ENCODE measurements at regions not wholly inside any gene's neighbourhood (a gene's known extent, or its start where the extent isn't known, plus 50 kb on each side); places are given as distances from the start of the nearest gene placed in this dataset.

DNA sequence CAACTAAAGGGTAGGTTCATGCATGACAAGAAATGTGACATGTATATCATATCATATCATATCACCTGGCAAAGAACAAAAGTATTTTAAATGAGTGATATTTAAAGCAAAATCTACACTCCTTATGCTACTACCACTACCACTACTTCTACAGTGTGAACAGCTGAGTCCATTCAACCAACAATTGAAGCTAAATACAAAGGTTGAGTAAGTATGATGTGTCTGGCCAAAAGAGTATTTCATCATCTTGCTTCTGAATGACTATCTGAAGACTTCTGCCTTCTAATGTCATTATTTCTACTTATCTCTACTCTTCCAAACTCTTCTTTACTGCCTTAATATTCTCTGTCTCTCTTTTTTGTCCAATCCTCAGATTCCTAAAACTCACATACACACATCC lies 292.6 kb upstream of the CAND1 start:
- no peak for DNase-seq

DNA sequence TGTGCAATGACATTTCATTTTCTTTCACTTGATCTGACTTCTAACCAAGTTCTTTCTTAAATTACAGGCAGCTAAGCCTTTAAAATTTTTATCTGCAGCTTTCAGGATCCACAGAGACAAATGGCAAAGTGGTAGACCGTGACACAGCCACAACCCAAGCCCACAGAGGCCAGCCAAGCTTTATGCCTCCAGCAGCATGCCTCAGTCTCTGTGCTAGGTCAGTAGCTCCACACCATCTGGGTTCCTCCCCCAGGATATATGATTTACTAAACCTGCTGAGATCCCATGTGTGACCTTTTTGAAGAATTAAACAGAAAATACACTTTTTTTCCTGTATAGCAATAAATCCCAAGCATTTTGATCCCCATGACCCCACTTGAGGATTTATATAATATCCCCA lies 290.4 kb upstream of the CAND1 start:
- DNase-seq, result no peak

DNA sequence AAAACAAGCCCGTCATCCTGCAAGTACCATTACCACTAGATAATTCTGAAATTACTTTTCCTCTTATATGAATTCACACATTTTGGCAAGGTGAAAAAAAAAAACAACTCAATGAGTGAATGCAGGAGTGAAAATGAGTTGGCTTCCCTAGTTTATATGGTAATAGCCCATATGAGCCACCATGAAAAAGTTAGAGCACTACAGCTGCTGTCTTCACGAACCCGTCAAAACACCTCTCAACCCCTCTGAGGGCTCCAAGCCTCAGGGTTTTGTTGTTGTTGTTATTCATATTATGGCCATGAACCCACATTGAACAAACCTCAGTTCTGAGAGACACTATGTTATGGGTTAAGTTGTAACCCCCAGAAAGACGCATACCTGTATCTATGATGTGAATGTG lies 289.9 kb upstream of the CAND1 start:
- DNase-seq, result no peak

DNA sequence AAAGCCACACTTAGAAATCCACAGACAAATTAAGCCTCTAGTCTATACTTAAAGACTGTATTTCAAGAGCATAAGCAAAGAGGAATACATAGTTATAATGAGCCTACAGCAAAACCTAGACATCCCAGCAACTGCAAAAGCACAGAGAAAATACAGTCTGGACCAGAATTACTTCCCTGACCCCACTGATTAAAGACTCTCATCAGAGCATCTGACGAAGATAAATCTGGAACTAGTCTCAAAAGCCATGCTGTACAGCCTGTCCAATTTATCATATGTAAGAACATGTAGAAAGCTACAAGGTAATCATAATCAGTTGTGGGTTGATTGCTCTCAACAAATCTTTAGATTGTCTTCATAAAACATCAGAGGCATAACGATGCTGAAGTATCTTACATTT lies 285.1 kb upstream of the CAND1 start:
- DNase-seq, result no peak

DNA sequence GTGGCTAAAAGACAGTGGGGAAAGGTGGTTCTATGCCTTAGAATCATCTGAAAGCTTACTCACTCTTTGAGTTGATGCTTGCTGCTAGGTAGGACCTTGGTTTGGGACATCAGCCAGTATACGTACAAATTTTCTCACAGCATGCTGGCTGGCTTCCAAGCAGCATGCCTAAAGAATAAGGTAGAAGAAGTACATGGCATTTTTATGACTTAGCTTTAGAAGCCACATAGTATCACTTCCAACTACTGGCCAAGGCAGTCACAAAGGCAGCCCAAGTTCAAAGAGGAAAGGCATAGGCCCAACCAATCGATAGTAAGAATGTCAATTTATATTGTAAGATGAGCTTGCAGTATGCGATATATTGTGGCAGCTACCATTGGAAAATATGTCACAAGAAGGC lies 284.2 kb upstream of the CAND1 start:
- DNase-seq, result no peak

DNA sequence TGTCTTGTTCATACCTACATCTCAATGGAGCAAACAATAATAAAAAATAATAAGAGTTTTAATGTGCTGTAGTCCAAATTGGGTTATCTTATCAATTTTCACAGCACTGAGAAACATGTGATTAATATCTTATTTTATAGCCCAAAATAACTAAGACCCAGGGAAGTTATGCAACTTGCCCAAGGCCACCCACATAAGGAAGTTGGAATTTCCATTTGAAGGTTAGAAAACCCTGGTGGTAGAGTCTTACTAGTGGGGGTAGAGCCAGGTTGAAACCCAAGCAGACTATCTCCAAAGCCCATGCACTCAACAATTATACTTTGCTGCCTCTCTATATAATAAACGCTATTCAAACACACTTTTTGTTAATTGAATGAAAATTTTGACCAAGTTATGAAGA lies 270.0 kb upstream of the CAND1 start:
- no peak for DNase-seq

DNA sequence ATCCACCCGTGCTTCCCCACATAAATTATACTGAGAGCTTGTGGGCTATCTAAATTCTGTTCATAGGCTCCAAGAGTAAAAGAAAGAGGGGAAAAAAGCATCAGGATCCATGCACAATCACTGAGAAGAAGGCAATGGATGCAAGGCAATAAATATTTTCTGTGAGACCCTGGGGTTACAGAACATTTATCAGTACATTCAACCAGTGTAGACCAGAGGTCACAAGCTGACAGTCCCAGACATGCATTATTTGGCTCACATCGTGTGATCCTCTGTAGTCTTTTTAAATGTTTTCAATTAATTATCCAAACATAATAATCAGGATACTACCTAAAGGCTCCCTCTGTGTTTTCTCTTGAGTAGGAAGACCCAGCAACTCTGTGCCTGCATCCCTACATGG lies 267.9 kb upstream of the CAND1 start:
- DNase-seq, result no peak

DNA sequence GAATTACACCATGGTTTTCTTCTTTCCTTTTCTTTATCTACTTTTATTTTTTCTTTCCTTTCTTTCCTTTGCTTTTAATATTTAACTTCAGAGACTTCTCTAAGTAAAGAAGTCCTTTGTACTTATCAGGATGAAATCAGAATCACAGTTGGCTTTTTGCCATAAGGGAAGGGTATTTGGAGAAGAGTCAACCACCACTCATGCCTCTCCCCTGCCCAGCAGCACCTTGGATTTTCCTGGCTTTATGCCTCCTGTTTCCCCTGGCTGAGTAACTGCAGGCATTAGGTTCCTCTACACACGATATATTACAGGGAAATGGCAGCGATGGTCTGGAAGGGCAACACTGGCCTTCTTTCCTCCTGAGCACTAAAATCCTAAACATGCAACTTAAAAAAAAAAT lies 266.4 kb upstream of the CAND1 start:
- DNase-seq, result no peak

DNA sequence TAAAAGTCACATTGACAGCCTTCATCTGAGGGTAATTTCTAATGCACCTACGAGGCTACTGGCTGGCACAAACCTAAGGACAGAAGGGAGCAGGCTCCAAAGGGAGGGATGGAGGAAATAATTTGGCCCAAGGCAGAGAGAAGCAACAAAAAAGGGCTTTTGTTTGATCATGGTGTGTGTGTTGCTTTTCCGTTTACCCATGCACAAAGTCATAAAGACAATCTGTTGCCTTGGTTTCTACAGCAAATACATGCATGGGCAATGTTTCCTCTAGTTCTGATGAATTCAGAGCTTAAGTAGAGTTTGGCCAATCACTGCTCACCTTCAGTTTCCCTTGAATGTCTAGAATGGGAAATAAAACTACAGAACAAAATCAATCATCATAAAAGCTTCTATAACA lies 262.5 kb upstream of the CAND1 start:
- no peak for DNase-seq

DNA sequence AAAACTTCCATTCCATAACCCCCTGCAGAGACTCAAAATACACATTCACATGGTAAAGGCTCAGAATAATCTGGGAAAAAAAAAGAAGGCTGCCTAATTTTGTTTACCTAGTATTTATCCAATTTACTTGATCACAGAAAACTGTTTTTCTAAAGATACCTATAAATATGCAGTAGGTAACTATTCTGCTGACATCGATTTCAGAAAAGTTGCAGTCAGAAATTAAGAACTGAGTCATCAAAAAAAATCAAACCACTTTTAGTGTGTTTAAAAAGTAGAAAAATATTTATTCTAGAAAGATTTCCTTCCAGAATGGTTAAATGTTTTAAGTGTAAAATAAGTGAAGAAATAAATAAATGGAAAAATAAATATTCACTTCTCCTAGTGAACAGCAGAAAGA lies 254.5 kb upstream of the CAND1 start:
- no peak for DNase-seq

DNA sequence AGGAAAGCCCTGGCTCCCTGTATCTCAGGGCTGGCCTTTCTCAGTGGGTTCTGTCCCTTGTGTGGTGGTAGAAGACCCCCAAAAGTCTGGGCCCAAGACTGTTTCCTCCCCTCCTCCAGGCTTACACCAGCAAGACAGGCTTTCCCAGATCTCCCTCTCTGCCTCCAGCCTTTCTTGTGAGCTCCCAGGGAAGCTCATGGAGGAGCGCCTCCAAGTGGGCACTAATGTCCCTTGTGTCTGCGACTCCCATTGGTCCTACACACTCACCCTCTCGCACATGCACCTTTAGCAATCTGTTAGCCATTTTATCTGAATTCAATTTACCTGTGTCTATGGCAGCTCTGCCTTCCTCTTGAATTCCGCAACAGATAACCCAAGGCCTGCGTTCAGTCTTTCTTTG lies 251.1 kb upstream of the CAND1 start:
- no peak for DNase-seq

DNA sequence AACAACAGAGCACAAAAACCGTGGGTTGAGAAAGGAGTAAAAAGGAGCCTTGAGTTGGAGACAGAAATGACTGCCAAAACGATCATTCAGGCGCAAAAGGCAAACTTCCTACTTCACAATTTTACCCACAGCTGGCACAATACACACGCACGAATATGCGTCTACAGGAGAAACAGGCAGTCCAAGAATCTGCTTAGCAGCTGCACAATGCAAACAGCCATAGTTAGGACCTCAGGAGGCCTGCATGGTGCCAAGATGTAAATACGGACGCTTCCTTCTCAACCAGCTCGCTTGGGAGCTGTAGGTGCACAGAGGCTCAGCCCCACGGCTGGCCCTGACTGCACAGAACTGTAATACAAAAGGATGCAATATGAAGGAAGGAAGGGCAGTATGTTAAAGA lies 250.1 kb upstream of the CAND1 start:
- no peak for DNase-seq

DNA sequence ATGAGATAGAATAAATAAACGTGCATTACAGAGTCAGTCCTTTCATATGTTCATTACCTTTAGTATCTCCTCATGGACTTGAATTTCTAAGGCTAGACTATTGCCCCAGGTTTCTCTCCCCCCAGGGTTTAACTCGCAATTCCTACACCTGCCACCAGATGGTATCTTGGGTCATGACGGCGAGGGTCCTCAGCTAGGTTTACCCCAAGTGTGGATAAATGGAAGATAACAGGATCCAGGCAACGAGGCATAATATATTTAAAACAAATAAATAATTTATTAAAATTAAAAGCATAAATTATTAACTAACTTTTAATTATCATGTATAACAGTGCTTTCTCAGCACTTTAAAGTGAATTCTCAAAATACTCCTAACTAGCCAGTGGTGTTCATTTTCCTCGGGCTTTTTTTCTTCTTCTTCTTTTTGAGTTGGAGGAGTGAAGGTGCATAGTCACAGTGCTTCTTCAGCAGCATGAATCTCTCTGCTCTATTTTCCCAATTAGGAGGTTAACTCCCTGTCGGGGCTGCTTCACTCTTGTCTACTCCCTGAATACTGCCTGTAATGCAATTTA lies 243.5 kb upstream of the CAND1 start:
- DNase-seq, result peak; percentile 75

DNA sequence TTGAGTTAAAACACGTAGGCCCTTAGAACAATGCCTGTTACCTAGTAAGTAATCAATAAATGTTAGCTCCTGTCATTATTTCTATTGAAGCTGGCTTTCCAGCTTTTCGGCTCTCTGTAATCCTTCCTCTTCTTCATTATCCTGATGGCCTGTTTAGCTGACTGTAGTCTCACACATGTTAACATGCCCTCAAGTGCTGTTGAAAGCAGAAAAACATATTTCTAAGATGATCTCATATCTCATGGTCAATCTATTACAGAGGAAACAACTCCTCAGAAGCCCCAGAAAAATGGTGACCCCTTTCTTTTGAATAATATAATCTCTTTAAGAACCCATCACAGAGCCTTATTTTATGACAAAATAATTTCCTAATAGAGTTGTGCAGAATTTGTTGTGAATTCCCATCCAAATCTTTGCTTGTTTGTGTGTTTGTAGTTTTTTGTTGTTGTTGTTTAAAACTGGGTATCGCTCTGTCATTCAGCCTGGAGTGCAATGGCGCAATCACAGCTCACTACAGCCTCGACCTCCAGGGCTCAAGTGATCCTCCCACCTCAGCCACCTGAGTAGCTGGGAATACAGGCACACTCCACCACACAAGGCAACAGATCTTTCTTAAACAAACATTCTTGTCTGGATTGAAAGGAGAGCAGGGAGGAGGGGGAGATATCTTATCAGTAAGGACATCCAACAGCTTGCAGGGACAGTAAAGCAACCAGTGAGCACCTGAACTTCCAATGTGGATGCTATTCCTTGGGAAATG lies 242.5 kb upstream of the CAND1 start:
- DNase-seq, result no peak

DNA sequence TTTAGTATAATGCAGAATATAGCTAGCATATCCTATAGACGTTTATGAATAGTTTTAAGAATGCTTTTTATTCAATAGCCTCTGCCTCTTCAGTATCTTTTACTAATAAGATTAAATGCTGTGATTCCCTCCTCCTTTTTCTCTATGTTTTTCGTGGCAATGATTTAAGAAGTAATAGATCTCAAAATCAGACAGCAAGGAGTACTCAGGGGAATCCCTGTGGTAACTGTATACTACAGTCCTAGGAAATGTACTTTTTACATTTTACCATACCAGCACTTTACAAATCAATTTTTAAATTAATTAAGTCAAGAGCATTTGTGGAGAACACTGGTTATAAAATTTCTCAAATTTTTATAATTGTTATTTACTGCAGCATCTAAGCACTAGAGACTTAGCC lies 240.6 kb upstream of the CAND1 start:
- DNase-seq, result no peak

DNA sequence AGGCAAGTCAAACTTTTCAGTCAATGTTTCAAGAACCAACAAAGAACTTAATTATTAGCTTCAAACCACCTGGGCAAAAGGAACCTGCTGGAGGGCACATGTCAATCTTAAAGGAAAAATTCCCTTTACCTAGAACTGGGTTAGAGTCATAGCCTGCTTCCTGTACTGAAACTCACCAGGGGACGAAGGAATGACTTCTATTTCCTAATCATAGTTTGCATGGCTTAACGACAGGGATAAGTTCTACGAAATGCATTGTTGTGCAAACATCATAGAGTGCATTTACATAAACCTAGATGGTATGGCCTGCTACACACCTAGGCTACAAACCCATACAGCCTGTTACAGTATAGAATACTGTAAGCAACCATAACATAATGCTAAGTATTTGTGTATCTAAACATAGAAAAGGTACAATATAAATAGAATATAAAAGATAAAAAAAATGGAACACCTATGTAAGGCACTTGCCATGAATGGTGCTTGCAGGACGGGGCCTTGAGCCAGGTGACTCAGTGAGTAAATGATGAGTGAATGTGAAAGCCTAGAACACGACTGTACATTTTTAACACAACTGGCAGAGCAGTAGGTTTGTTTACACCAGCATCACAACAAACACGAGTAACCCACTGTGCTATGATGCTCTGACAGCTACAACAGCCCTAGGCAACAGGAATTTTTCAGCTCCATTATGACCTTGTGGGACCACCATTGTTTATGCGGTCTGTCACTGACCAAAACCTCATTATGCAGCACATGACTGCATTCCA lies 234.9 kb upstream of the CAND1 start:
- DNase-seq, result no peak

DNA sequence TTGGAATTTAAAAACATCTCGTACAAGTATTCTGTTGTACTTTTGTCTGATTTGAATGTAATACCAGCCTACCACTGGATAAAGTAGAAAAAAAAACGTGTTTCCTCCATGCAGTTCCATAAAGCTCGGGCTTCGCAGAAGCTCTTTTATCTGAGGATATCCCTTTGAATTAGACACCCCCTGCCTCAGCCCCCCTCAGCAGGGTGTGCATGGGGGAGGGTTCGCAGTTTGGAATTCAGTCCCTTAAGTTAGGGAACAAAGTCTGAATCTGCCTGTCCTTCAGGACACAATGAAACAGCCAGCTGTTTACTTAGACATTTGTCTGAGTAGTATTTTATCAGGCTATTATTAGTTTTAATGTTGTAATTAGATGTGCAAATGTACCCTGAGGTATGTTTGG lies 234.0 kb upstream of the CAND1 start:
- DNase-seq, result no peak

DNA sequence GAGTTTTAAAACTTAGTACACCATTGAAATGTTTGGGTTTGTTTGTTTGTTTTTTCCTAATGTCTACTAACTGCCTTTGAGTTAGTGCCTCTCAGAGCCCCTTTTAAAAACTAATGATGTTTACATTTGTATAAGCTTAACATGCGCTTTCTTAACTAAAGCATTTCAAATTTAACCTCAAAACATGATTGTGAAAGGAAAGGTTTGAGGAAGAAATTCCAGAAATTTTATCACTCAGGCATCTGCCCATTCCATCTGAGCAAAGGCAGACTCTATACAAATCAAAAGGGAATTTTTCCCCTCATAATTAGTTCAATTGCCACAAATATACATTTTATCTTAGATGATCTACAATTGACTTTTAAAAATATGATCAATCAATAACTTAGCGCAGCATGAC lies 230.7 kb upstream of the CAND1 start:
- no peak for DNase-seq

DNA sequence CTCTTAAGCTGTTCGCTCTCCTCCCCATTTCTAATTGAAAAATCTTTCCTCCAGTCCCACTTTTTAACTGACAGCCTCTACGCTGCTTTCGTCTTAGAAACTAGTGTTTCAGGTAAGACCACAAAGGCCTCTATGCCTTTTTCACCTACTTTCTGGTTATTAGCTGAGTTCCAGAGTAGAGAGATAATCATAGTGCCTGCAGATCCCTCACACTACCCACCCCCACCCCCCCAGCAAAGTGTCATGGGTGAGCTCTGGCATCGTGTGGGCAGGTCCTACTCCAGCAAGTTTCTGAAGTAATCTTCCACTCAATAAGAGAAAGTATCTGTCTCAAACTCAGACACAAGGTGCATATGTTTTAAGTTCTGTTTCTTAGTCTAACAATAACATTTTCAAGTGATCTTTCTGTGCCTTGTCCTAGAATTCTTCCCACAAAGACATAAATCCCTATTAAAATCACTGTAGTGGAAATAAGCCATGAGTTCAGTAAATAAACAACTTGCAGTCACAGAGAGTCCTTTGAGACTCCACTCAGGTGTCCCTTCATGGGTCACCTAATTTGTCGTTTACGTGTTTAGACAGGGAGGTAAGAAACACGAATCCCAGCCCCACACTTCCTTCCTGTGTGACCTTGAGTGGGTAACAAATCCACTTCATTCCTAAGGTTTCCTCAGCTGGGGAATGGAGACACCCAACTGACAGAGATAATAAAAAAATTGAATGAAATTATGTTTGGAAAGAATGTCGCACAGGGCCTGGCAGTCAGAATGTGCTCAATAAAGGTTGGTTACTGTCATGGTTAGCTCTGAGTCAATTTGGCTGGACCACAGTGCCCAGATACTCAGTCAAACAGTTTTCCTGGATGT lies 228.9 kb upstream of the CAND1 start:
- DNase-seq, result no peak

DNA sequence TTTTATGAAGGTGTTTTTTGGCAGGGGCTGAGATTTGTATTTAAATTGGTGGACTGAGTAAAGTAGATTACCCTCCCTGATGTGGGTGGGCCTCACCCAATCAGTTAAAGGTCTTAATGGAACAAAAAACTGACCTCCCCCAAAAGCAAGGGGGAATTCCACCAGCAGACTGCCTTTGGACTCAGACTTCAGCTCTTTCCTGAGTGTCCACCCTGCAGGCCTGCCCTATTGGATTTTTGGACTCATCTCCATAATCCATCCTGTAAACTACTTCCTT lies 228.4 kb upstream of the CAND1 start:
- no peak for DNase-seq

DNA sequence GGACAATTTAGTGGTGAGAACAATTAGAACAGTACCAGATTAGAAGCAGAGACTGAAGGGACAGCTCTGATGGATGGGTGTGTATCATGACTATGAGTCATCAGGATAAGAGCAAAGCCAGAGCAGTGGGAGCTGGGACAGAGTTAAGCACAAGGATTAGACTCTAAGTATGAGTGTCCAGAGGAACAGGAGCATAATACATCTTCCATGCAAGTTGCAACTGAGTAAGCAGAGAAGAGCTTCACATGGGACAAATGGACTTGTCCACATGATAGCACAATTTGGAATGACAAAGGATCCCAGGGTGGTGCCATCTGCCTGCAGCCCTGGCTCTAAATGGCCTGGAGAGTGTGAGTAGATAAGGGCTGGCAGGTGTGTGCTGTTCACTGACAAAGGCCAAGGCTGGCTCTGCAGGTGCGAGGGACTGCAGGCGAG lies 226.4 kb upstream of the CAND1 start:
- no peak for DNase-seq

DNA sequence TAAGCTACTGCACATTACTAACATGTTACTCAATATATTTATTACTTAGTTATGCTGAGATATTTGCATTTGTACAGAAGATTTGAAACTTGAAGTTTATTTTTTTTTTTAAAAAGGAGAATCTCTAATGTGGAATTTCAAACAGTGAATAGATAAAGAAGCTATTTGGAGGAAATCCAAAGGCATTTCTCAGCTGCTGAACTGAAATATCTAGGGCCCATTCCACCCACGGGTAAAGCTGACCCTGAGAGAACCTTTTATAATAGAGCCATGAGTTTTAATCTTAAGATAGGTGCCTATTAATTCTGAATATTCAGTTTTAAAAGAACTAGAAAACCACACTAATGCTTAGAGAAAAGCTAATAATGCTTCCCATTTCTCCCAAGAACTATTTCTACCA lies 225.4 kb upstream of the CAND1 start:
- no peak for DNase-seq

DNA sequence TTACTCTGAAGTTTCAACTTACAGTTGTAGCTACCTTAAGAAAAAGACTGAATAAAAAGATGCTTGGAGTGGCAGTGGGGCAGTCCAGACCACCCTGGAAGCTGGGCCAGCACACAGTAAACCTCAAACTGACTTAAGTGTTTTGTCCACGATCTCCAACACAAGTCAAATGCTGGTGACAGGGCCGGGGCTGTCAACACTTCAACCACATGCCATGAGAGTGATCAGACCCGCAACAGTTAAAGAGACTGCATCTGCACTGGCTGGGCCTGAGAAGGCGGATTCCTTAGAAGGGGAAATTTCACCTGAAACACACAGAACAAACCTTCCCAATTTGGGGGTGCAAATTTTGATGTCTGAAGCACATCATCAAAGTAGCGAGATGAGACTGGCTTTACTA lies 223.5 kb upstream of the CAND1 start:
- DNase-seq, result no peak

DNA sequence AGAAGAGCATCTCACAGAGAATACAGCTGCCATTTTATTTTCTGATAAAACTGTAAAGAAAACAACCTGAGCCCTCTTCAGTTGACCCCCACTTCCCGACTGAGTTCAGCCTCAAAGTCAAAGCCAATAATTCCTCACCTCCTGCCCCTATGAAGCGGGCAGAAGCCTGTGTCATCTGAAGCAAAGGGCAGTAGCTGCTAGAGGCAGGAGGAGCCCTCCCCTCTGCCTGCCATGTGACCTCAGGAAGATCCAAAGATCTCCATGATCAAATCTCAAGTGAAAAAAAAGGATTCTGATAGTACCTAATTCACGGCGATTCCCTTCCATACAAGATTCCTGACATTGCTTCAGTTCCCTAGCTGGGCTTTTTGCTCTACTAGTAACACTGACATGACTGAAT lies 223.1 kb upstream of the CAND1 start:
- DNase-seq, result no peak

Measured in activated effector memory CD4-positive, alpha-beta T cell treated with anti-CD3 and anti-CD28 coated beads, Interleukin-2, amount 50 U/mL, for 16 hours (primary cell).